OCI-LY1 (cell line): ENCODE measurements at regions not wholly inside any gene's neighbourhood (a gene's known extent, or its start where the extent isn't known, plus 50 kb on each side); places are given as distances from the start of the nearest gene placed in this dataset.

ENCODE experiments used
- H2AFZ ChIP-seq: fragments of 200-600 bp; sonication (generic), shearing (Covaris generic); 2 replicates; pipeline ENCODE4 v1.6.0; 2014; ENCODE audit warnings: antibody characterized with exemption, mild to moderate bottlenecking, low read length
- H3F3A ChIP-seq: fragments of 200-600 bp; sonication (generic), shearing (Covaris generic); 2 replicates; pipeline ENCODE4 v1.6.0; 2014; ENCODE audit warnings: mild to moderate bottlenecking, antibody characterized with exemption, low read length, moderate library complexity; ENCODE audit not compliant: insufficient read depth
- H3K27ac ChIP-seq: fragments of 200-600 bp; sonication (generic); 2 replicates; pipeline ENCODE4 v1.5.1; 2014; ENCODE audit warnings: low read length, mixed run types, mild to moderate bottlenecking, low read depth; ENCODE audit not compliant: poor library complexity, severe bottlenecking
- H3K27me3 ChIP-seq: fragments of 200-600 bp; sonication (generic); 2 replicates; pipeline ENCODE4 v1.6.0; 2014; ENCODE audit warnings: antibody characterized with exemption, mild to moderate bottlenecking, low read length, moderate library complexity; ENCODE audit not compliant: insufficient read depth
- H3K36me3 ChIP-seq: fragments of 200-600 bp; sonication (generic); 2 replicates; pipeline ENCODE4 v1.6.1; 2014; ENCODE audit warnings: mild to moderate bottlenecking, antibody characterized with exemption, low read length, moderate library complexity, mixed read lengths; ENCODE audit not compliant: insufficient read depth
- H3K4me1 ChIP-seq: fragments of 200-600 bp; sonication (generic); 2 replicates; pipeline ENCODE4 v1.5.1; 2014; ENCODE audit warnings: mild to moderate bottlenecking, low read length, moderate library complexity; ENCODE audit not compliant: insufficient read depth, severe bottlenecking
- H3K4me2 ChIP-seq: fragments of 200-600 bp; sonication (generic), shearing (Covaris generic); 2 replicates; pipeline ENCODE4 v1.6.1; 2014; ENCODE audit warnings: low read length
- H3K4me3 ChIP-seq: fragments of 200-600 bp; sonication (generic); 2 replicates; pipeline ENCODE4 v1.5.1; 2014; ENCODE audit warnings: low read length, low read depth, mild to moderate bottlenecking, mixed read lengths; ENCODE audit not compliant: poor library complexity, severe bottlenecking
- H3K79me2 ChIP-seq: fragments of 200-600 bp; shearing (Covaris generic); 2 replicates; pipeline ENCODE4 v1.6.1; 2016; ENCODE audit warnings: mixed run types, low read length, mixed read lengths; ENCODE audit not compliant: insufficient read depth
- H3K9ac ChIP-seq: fragments of 200-600 bp; sonication (generic), shearing (Covaris generic); 2 replicates; pipeline ENCODE4 v1.6.1; 2014; ENCODE audit warnings: mild to moderate bottlenecking, low read length, mixed read lengths
- H3K9me2 ChIP-seq: fragments of 200-600 bp; sonication (generic), shearing (Covaris generic); 2 replicates; pipeline ENCODE4 v1.6.1; 2014; ENCODE audit warnings: low read depth, mild to moderate bottlenecking, low read length, mixed read lengths
- H3K9me3 ChIP-seq: fragments of 200-600 bp; shearing (Covaris generic); 2 replicates; pipeline ENCODE4 v1.6.1; 2014; ENCODE audit warnings: low read length, mixed read lengths
- H4K20me1 ChIP-seq: fragments of 200-600 bp; sonication (generic), shearing (Covaris generic); 2 replicates; pipeline ENCODE4 v1.6.0; 2016; ENCODE audit warnings: mild to moderate bottlenecking, low read length; ENCODE audit not compliant: insufficient read depth
- CTCF ChIP-seq: fragments of 200-600 bp; sonication (generic), shearing (Covaris generic); IDR thresholded peaks from 2 replicates; pipeline ENCODE4 v1.5.1; 2017; ENCODE audit warnings: mild to moderate bottlenecking, antibody characterized with exemption, low read length, moderate library complexity, mixed read lengths
- EZH2 ChIP-seq: fragments of 200-600 bp; sonication (generic), shearing (Covaris generic); IDR thresholded peaks from 2 replicates; pipeline ENCODE4 v1.8.0; 2017; ENCODE audit warnings: borderline replicate concordance, mixed run types, mild to moderate bottlenecking, antibody characterized with exemption, low read length, moderate library complexity, mixed read lengths

- H3K79me2 ChIP-seq: no peaks in the 10 kb centered on the region
- no peaks in the 10 kb centered on the region for H3K9me3 ChIP-seq
- H3K27me3 ChIP-seq: no peaks in the 10 kb centered on the region
- TF ChIP-seq CTCF (no peak), EZH2 (no peak)
- no peaks in the 10 kb centered on the region for H3K36me3 ChIP-seq
- H3K4me2 ChIP-seq: no peak overlapping the region
- no peaks in the 10 kb centered on the region for H3F3A ChIP-seq
- H3K9me2 ChIP-seq: no peaks in the 10 kb centered on the region
- no peak overlapping the region for H3K4me3 ChIP-seq
- H3K9ac ChIP-seq: no peak overlapping the region
- no peak overlapping the region for H3K27ac ChIP-seq
- H2AFZ ChIP-seq: no peak overlapping the region
- H3K4me1 ChIP-seq: no peaks in the 10 kb centered on the region
- no peaks in the 10 kb centered on the region for H4K20me1 ChIP-seq
Observed at GRCh38 chr7:42766782-42767423, 145.0 kb downstream of the C7orf25 start.

GRCh38 chr7:42765931-42766330 lies 145.9 kb downstream of the C7orf25 start:
- no peaks in the 10 kb centered on the region for H3K27me3 ChIP-seq
- no peak overlapping the region for H3K4me2 ChIP-seq
- no peaks in the 10 kb centered on the region for H3K79me2 ChIP-seq
- no peaks in the 10 kb centered on the region for H4K20me1 ChIP-seq
- no peak overlapping the region for H2AFZ ChIP-seq
- no peaks in the 10 kb centered on the region for H3K9me3 ChIP-seq
- no peak overlapping the region for H3K9ac ChIP-seq
- no peak overlapping the region for H3K27ac ChIP-seq
- H3F3A ChIP-seq: no peaks in the 10 kb centered on the region
- TF ChIP-seq CTCF: no peak
- no peak for TF ChIP-seq EZH2
- no peaks in the 10 kb centered on the region for H3K4me1 ChIP-seq
- no peak overlapping the region for H3K4me3 ChIP-seq
- no peaks in the 10 kb centered on the region for H3K9me2 ChIP-seq
- no peaks in the 10 kb centered on the region for H3K36me3 ChIP-seq

- Histone ChIP-seq H3K9ac (no peak overlapping the region), H2AFZ (no peak overlapping the region), H3K27me3 (no peaks in the 10 kb centered on the region), H3K79me2 (no peaks in the 10 kb centered on the region), H3K9me2 (no peaks in the 10 kb centered on the region), H3K36me3 (no peaks in the 10 kb centered on the region), H3K4me3 (no peak overlapping the region), H3F3A (no peaks in the 10 kb centered on the region), H4K20me1 (no peaks in the 10 kb centered on the region), H3K27ac (no peak overlapping the region), H3K4me2 (no peak overlapping the region), H3K9me3 (no peaks in the 10 kb centered on the region), H3K4me1 (no peaks in the 10 kb centered on the region)
- TF ChIP-seq EZH2: no peak
- TF ChIP-seq CTCF: no peak
Observed at GRCh38 chr7:42763137-42763551, 148.7 kb downstream of the C7orf25 start.
